ENCODE measurements at regions not wholly inside any gene's neighbourhood (a gene's known extent, or its start where the extent isn't known, plus 50 kb on each side); places are given as distances from the start of the nearest gene placed in this dataset.

DNA sequence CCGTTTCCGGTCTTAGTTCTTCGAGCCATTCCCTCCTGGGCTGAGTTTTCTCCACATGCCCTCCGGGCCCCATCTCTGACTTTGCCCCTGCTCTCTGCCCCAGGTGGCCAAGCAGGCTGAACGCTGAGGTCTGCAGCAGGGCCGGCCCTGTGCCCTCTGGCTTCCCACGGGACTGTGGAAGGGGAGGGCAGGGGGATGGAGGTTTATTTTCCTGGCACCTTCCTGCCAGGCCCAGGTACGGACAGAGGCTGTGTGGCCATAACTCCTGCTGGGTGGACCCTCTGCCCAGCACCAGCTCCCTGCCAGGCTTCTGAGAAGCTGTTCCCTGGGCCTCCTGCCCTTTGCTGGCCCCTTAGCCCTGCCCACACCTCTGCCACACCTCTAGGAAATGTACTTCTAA lies 164.0 kb downstream of the TFCP2L1 start:
- TF ChIP-seq, protein P1, sequence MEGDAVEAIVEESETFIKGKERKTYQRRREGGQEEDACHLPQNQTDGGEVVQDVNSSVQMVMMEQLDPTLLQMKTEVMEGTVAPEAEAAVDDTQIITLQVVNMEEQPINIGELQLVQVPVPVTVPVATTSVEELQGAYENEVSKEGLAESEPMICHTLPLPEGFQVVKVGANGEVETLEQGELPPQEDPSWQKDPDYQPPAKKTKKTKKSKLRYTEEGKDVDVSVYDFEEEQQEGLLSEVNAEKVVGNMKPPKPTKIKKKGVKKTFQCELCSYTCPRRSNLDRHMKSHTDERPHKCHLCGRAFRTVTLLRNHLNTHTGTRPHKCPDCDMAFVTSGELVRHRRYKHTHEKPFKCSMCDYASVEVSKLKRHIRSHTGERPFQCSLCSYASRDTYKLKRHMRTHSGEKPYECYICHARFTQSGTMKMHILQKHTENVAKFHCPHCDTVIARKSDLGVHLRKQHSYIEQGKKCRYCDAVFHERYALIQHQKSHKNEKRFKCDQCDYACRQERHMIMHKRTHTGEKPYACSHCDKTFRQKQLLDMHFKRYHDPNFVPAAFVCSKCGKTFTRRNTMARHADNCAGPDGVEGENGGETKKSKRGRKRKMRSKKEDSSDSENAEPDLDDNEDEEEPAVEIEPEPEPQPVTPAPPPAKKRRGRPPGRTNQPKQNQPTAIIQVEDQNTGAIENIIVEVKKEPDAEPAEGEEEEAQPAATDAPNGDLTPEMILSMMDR (IDR thresholded peaks at IDR 0.05) = no peak
- TF ChIP-seq POLR2A (IDR thresholded peaks at IDR 0.05) = no peak
- no peak for TF ChIP-seq EP300 (IDR thresholded peaks at IDR 0.05)
